Activated B cell treated with CpG ODN at 0.5 μM for 24 hours (primary cell): ENCODE measurements at regions not wholly inside any gene's neighbourhood (a gene's known extent, or its start where the extent isn't known, plus 50 kb on each side); places are given as distances from the start of the nearest gene placed in this dataset.

Experiments used
- ATAC-seq: fragments of 200-7000 bp; cut with Tn5 transposase; one replicate; pipeline ENCODE4 v1.10.0; 2021; ENCODE audit warnings: low read depth, mild to moderate bottlenecking, moderate library complexity
- CTCF ChIA-PET: fragments of 350-600 bp; sonication (Branson Sonifier 250); formaldehyde crosslinking; loops from one replicate; lab custom pipeline; 2021; ENCODE audit warnings: antibody characterized with exemption; lab: Charles Lee
- POLR2A ChIA-PET: fragments of 350-600 bp; sonication (Branson Sonifier 250); formaldehyde crosslinking; loops from one replicate; lab custom pipeline; 2021; ENCODE audit warnings: antibody characterized with exemption; lab: Charles Lee
- DNase-seq: peaks from one replicate; pipeline ENCODE4 v3.0.0; 2022
- H3K27ac Mint-ChIP-seq: one replicate; pipeline ENCODE4 v1.8.0; 2020; ENCODE audit warnings: mixed read lengths
- H3K27me3 Mint-ChIP-seq: one replicate; pipeline ENCODE4 v1.8.0; 2021; ENCODE audit warnings: mixed read lengths
- H3K36me3 Mint-ChIP-seq: one replicate; pipeline ENCODE4 v1.8.0; 2021; ENCODE audit warnings: low read depth, mixed read lengths
- H3K4me1 Mint-ChIP-seq: one replicate; pipeline ENCODE4 v1.8.0; 2021; ENCODE audit warnings: mixed read lengths
- H3K4me3 Mint-ChIP-seq: one replicate; pipeline ENCODE4 v1.8.0; 2020; ENCODE audit warnings: mild to moderate bottlenecking, mixed read lengths
- H3K9me3 Mint-ChIP-seq: one replicate; pipeline ENCODE4 v1.8.0; 2020; ENCODE audit warnings: mixed read lengths
- intact Hi-C: fragments of 100-400 bp; cut with micrococcal nuclease; formaldehyde crosslinking; loops from one replicate; pipeline ENCODE4 v1.15.1; 2024
- TF ChIP-seq, protein P1 (sequence below): fragments of 200-600 bp; IDR thresholded peaks from one replicate; pipeline ENCODE4 v1.8.0; 2022; ENCODE audit warnings: antibody characterized with exemption, mild to moderate bottlenecking

- Mint-ChIP-seq H3K36me3 (no peaks in the 10 kb centered on the region), H3K27ac (no peak overlapping the region), H3K9me3 (no peaks in the 10 kb centered on the region), H3K4me3 (no peak overlapping the region), H3K4me1 (no peaks in the 10 kb centered on the region), H3K27me3 (no peaks in the 10 kb centered on the region)
- no peak for ATAC-seq
- CTCF ChIA-PET: no interaction called here
- TF ChIP-seq, protein P1, sequence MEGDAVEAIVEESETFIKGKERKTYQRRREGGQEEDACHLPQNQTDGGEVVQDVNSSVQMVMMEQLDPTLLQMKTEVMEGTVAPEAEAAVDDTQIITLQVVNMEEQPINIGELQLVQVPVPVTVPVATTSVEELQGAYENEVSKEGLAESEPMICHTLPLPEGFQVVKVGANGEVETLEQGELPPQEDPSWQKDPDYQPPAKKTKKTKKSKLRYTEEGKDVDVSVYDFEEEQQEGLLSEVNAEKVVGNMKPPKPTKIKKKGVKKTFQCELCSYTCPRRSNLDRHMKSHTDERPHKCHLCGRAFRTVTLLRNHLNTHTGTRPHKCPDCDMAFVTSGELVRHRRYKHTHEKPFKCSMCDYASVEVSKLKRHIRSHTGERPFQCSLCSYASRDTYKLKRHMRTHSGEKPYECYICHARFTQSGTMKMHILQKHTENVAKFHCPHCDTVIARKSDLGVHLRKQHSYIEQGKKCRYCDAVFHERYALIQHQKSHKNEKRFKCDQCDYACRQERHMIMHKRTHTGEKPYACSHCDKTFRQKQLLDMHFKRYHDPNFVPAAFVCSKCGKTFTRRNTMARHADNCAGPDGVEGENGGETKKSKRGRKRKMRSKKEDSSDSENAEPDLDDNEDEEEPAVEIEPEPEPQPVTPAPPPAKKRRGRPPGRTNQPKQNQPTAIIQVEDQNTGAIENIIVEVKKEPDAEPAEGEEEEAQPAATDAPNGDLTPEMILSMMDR: no peak
- intact Hi-C loops: no loop called here
- no peak for DNase-seq
- POLR2A ChIA-PET: no interaction called here
Observed at GRCh38 chr6:164183556-164184123, 769.1 kb downstream of the QKI start.

- POLR2A ChIA-PET: no interaction called here
- Mint-ChIP-seq H3K9me3 (no peaks in the 10 kb centered on the region), H3K27ac (no peak overlapping the region), H3K4me1 (no peaks in the 10 kb centered on the region), H3K4me3 (no peak overlapping the region), H3K27me3 (no peaks in the 10 kb centered on the region), H3K36me3 (no peaks in the 10 kb centered on the region)
- TF ChIP-seq, protein P1: no peak
- ATAC-seq: no peak
- no peak for DNase-seq
- CTCF ChIA-PET: no interaction called here
- intact Hi-C loops: no loop called here
Observed at GRCh38 chr6:164178679-164179332, 764.3 kb downstream of the QKI start.

- intact Hi-C loops: no loop called here
- Mint-ChIP-seq H3K9me3 (no peaks in the 10 kb centered on the region), H3K36me3 (no peaks in the 10 kb centered on the region), H3K27ac (no peak overlapping the region), H3K4me3 (no peak overlapping the region), H3K4me1 (no peaks in the 10 kb centered on the region), H3K27me3 (no peaks in the 10 kb centered on the region)
- ChIA-PET CTCF (no interaction called here), POLR2A (no interaction called here)
- DNase-seq: no peak
- TF ChIP-seq, protein P1: no peak
- no peak for ATAC-seq
Observed at GRCh38 chr6:164169355-164169754, 754.8 kb downstream of the QKI start.

GRCh38 chr6:164168595-164168994, 754.1 kb downstream of the QKI start:
- ChIA-PET CTCF (no interaction called here), POLR2A (no interaction called here)
- intact Hi-C loops: no loop called here
- Mint-ChIP-seq H3K27ac (no peak overlapping the region), H3K9me3 (no peaks in the 10 kb centered on the region), H3K27me3 (no peaks in the 10 kb centered on the region), H3K4me3 (no peak overlapping the region), H3K4me1 (no peaks in the 10 kb centered on the region), H3K36me3 (no peaks in the 10 kb centered on the region)
- ATAC-seq (no peak), DNase-seq (no peak)
- TF ChIP-seq, protein P1: no peak

DNA sequence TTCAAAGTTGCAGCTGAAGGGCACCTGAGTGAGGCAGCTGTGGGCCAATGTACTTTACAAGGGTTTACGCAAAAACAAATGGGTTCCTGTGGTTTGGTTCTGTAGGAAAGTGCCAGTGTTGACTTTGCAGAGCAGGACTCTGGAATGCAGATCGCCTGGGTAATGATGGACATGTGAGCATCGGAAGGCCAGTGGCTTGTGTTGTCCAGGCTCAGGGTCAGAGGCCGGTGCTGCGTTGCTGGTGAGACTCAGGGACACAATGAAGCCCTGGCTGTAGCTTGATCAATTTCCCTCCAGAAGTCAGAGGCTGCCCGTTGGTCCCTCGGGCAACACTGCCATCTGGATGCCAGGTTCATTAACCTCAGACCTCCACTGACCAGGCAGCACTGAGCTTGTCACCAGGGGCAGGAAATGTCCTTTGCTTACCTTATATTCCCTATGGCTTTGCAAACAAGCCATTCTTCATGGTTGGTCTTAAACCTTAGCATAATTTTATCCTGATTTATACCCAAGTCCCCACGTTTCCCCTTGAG, 753.4 kb downstream of the QKI start:
- no peak overlapping the region for H3K27ac Mint-ChIP-seq
- H3K36me3 Mint-ChIP-seq: no peaks in the 10 kb centered on the region
- no peaks in the 10 kb centered on the region for H3K4me1 Mint-ChIP-seq
- DNase-seq (no peak), ATAC-seq (no peak)
- CTCF ChIA-PET: no interaction called here
- no peaks in the 10 kb centered on the region for H3K9me3 Mint-ChIP-seq
- TF ChIP-seq, protein P1: no peak
- no peak overlapping the region for H3K4me3 Mint-ChIP-seq
- no peaks in the 10 kb centered on the region for H3K27me3 Mint-ChIP-seq
- intact Hi-C loops: no loop called here
- POLR2A ChIA-PET: no interaction called here
